GM20000 (cell line): ENCODE measurements at regions not wholly inside any gene's neighbourhood (a gene's known extent, or its start where the extent isn't known, plus 50 kb on each side); places are given as distances from the start of the nearest gene placed in this dataset.

Experiments
- DNase-seq: peaks from one replicate; pipeline ENCODE4 v3.0.0; 2012; ENCODE audit warnings: low spot score
- TF ChIP-seq, protein P1 (sequence below): IDR thresholded peaks from 2 replicates; pipeline ENCODE4 v1.5.1; 2012; ENCODE audit warnings: mild to moderate bottlenecking, control low read depth; ENCODE audit errors: extremely low read depth, missing control alignments

GRCh38 chr5:115384587-115385375, 88.3 kb upstream of the CCDC112 start:
- TF ChIP-seq, protein P1, sequence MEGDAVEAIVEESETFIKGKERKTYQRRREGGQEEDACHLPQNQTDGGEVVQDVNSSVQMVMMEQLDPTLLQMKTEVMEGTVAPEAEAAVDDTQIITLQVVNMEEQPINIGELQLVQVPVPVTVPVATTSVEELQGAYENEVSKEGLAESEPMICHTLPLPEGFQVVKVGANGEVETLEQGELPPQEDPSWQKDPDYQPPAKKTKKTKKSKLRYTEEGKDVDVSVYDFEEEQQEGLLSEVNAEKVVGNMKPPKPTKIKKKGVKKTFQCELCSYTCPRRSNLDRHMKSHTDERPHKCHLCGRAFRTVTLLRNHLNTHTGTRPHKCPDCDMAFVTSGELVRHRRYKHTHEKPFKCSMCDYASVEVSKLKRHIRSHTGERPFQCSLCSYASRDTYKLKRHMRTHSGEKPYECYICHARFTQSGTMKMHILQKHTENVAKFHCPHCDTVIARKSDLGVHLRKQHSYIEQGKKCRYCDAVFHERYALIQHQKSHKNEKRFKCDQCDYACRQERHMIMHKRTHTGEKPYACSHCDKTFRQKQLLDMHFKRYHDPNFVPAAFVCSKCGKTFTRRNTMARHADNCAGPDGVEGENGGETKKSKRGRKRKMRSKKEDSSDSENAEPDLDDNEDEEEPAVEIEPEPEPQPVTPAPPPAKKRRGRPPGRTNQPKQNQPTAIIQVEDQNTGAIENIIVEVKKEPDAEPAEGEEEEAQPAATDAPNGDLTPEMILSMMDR: no peak

DNA sequence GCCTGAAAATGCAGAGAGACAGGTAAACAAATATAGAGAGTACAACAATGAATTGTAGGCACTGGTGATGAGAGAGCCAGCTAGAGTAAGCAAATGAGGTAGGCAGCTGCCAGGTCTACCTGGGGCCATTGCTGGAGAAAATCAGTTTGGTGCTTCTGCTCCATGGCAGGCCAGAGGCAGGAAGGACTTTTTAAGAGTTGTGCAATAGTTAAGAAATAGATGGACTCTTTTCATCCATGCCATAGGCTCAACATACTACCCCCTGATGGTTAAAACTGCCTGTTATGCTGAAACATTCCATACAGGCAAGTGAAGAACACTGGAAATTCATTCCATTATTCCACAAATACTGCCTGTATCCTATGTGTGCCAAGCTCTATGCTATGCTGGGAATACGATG, 86.5 kb upstream of the CCDC112 start:
- no peak for DNase-seq
- TF ChIP-seq, protein P1: no peak

More at GRCh38 chr5:115384587-115385375, 88.3 kb upstream of the CCDC112 start:
- DNase-seq: no peak

DNA sequence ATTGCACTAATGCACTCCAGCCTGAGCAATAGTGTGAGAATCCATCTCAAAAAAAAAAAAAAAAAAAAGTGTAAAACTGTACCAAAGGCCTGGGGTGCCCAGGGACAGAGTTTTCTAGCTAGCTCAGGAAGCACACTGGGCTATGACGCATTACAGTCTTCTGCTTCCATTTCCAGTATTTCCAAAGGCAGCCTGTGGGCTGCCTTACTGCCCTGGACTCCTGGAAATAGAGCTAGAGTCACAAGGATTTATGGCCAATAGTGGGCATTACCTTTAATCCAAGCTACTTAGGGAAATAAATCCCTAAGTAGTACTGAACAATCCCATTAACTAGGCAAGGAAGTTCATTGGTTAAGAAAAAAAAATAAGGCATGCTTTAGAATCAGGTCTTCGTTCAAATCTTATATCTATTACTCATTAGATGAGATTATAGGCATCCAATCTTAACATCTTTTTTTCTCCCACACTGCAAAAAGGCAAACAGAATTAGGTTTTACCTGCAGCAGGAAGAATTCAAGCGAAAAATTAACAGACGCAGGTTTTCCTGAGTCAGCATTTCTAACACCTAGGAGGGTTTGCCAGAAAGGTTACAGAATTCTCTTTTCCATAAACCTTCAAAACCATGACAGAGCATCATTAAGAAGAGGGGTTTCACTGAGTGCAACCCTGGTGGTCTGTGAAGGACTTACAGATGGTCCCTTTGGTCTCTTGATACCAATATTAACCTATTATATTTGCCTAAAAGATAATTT, 85.6 kb upstream of the CCDC112 start:
- no peak for DNase-seq
- TF ChIP-seq, protein P1: no peak

DNA sequence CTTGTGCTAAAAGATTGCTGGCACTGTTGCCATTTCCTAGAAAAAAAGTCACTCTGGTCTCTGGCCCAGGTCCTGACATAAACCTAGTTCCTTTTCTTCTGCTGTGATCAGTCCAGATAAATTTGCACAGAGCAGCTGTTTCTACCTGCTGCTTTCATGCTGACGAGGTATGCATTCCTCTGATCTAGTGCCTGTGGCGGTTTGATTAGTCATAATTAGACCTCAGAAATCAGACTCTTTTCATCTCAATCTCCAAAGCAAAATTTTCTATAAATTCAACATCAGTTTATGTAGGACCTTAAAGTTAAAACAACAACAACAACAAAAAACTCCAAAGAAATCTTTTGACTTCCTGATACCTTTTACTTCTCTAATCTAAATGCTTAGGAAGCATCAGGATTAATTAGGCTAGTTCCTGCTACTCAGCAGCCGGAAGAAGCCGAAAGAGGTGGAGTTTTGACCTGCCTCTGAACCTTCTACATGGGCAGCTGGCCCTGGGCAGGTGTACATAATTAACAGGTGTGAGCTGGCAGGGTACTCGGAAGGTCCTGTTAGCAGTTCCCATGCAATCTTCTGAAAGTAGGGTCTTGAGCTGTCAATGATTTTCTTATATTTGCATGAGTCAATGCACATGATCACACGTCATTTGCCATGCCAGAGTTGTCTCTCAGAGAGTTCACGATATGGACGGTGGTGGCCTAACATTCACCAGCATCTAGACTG, 83.3 kb upstream of the CCDC112 start:
- peak; percentile 40 for DNase-seq
- TF ChIP-seq, protein P1: no peak

DNA sequence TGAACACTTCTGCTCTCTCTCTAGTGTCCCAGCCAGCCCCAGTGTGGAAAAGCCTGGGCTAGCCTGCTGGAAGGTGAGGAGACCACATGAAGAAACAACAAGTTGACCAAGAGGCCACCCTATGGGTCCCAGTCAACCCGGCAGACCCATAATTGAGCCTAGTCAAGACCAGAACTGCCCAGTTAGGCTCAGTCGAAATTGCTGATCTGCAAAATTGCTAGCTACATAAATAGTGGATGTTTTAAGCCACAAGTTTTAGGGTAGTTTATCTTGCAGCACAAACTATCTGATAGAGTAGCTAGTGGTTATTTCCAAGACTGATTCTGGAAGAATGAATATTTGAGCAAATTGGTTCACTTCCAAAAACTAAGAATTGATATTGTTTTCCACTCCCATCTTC, 82.3 kb upstream of the CCDC112 start:
- TF ChIP-seq, protein P1: no peak

GRCh38 chr5:115377468-115378217, 81.2 kb upstream of the CCDC112 start:
- DNase-seq: peak; percentile 41

More for the DNA sequence above, 82.3 kb upstream of the CCDC112 start:
- no peak for DNase-seq

More at GRCh38 chr5:115377468-115378217, 81.2 kb upstream of the CCDC112 start:
- TF ChIP-seq, protein P1: no peak
